H1 (cell line): ENCODE measurements at regions not wholly inside any gene's neighbourhood (a gene's known extent, or its start where the extent isn't known, plus 50 kb on each side); places are given as distances from the start of the nearest gene placed in this dataset.

Source experiments
- CTCF ChIA-PET: fragments of 300-600 bp; sonication (Branson Sonifier 250); formaldehyde crosslinking; loops from one replicate; lab custom pipeline; 2021; ENCODE audit not compliant: partially characterized antibody; lab: Charles Lee
- POLR2A ChIA-PET: fragments of 300-600 bp; sonication (Branson Sonifier 250); formaldehyde crosslinking; loops from one replicate; lab custom pipeline; 2021; ENCODE audit warnings: inconsistent platforms; ENCODE audit not compliant: partially characterized antibody; lab: Charles Lee
- DNase-seq, 2 experiments: peaks; one replicate each; pipeline versions ENCODE4 v3.0.0 to v3.0.0-alpha.2; 2010 to 2022; ENCODE audit warnings: low spot score in 2 of 2, low read depth in 1 of 2, mixed read lengths in 1 of 2
- FAIRE-seq: peaks from 2 replicates; lab custom pipeline; 2011; peaks lifted over from hg19 to GRCh38; lab: Jason Lieb, UNC
- H2AFZ ChIP-seq: 2 replicates; pipeline ENCODE4 v1.8.1; 2012; ENCODE audit warnings: low read length, inconsistent platforms
- H2AK5ac ChIP-seq: 2 replicates; pipeline ENCODE4 v1.6.1; 2013; ENCODE audit warnings: low read depth, low read length
- H2BK120ac ChIP-seq: replicated peaks from 2 replicates; pipeline ENCODE3; 2013; ENCODE audit warnings: low read depth, low read length, inconsistent platforms
- H2BK12ac ChIP-seq: 2 replicates; pipeline ENCODE4 v1.6.1; 2013; ENCODE audit warnings: low read depth, low read length
- H2BK15ac ChIP-seq: 2 replicates; pipeline ENCODE4 v1.6.1; 2013; ENCODE audit warnings: low read length
- H2BK20ac ChIP-seq: 2 replicates; pipeline ENCODE4 v1.6.1; 2013; ENCODE audit warnings: low read length
- H2BK5ac ChIP-seq: 2 replicates; pipeline ENCODE4 v1.6.1; 2013; ENCODE audit warnings: low read depth, low read length
- H3K14ac ChIP-seq: 2 replicates; pipeline ENCODE4 v1.6.1; 2013; ENCODE audit warnings: inconsistent platforms; ENCODE audit not compliant: insufficient read length
- H3K18ac ChIP-seq: 2 replicates; pipeline ENCODE4 v1.6.1; 2013; ENCODE audit warnings: low read length; ENCODE audit errors: extremely low read depth
- H3K23ac ChIP-seq: 2 replicates; pipeline ENCODE4 v1.6.1; 2013; ENCODE audit warnings: inconsistent platforms; ENCODE audit not compliant: insufficient read length
- H3K23me2 ChIP-seq: 2 replicates; pipeline ENCODE4 v1.6.1; 2013; ENCODE audit warnings: low read depth, low read length
- H3K27ac ChIP-seq: 2 replicates; pipeline ENCODE4 v1.6.1; 2011; ENCODE audit warnings: low read depth, low read length, inconsistent platforms
- H3K27me3 ChIP-seq, 4 experiments: replicated peaks in 1 of 4; 1 replicate in 1 of 4; 2 replicates in 3 of 4; pipeline versions ENCODE4 v1.6.1 to v1.8.1; 2011 to 2013; ENCODE audit warnings: low read length in 3 of 4, mild to moderate bottlenecking in 3 of 4, inconsistent platforms in 2 of 4, mixed read lengths in 2 of 4, moderate library complexity in 1 of 4; ENCODE audit not compliant: control insufficient read depth in 3 of 4, insufficient read depth in 3 of 4; ENCODE audit errors: extremely low read depth in 1 of 4
- H3K36me3 ChIP-seq, 4 experiments: 2 replicates each; pipeline versions ENCODE4 v1.6.1 to v1.8.1; 2011 to 2013; ENCODE audit warnings: mild to moderate bottlenecking in 4 of 4, low read length in 3 of 4, moderate library complexity in 2 of 4, control low read depth in 1 of 4, inconsistent platforms in 1 of 4; ENCODE audit not compliant: insufficient read depth in 4 of 4, control insufficient read depth in 2 of 4
- H3K4ac ChIP-seq: replicated peaks from 2 replicates; pipeline ENCODE3; 2013; ENCODE audit warnings: low read length, low read depth, mixed read lengths, inconsistent platforms; ENCODE audit not compliant: insufficient read length
- H3K4me1 ChIP-seq, 4 experiments: replicated peaks in 1 of 4; 1 replicate in 1 of 4; 2 replicates in 3 of 4; pipeline versions ENCODE4 v1.6.1 to v1.8.1; 2011 to 2013; ENCODE audit warnings: low read length in 3 of 4, inconsistent platforms in 2 of 4, mixed read lengths in 1 of 4; ENCODE audit not compliant: insufficient read depth in 4 of 4, control insufficient read depth in 3 of 4
- H3K4me2 ChIP-seq, 2 experiments: 2 replicates each; pipeline versions ENCODE4 v1.6.1 to v1.8.1; 2011 to 2013; ENCODE audit warnings: low read depth in 2 of 2, low read length in 2 of 2, control low read depth in 1 of 2, inconsistent platforms in 1 of 2, mild to moderate bottlenecking in 1 of 2; ENCODE audit not compliant: insufficient read depth in 1 of 2
- H3K4me3 ChIP-seq, 4 experiments: fragments of 200-600, 300-600 bp in 1 of 4; sonication (generic), shearing (Covaris generic), sonication (Bioruptor Twin) in 1 of 4; 2 replicates each; pipeline versions ENCODE4 v1.5.1 to v1.8.1; 2011 to 2016; ENCODE audit warnings: low read length in 4 of 4, low read depth in 3 of 4, control low read depth in 2 of 4, inconsistent platforms in 2 of 4, mild to moderate bottlenecking in 2 of 4, mixed read lengths in 1 of 4, moderate library complexity in 1 of 4; ENCODE audit not compliant: insufficient read depth in 2 of 4; ENCODE audit errors: extremely low read depth in 1 of 4
- H3K56ac ChIP-seq: replicated peaks from 2 replicates; pipeline ENCODE3; 2013; ENCODE audit warnings: low read depth, mild to moderate bottlenecking, mixed read lengths, low read length, inconsistent platforms; ENCODE audit not compliant: insufficient read length
- H3K79me1 ChIP-seq: 2 replicates; pipeline ENCODE4 v1.6.1; 2013; ENCODE audit warnings: low read depth, low read length, control low read depth
- H3K79me2 ChIP-seq, 2 experiments: 2 replicates each; pipeline versions ENCODE4 v1.6.1 to v1.8.1; 2012 to 2013; ENCODE audit warnings: low read length in 2 of 2, mild to moderate bottlenecking in 2 of 2, inconsistent platforms in 1 of 2; ENCODE audit not compliant: insufficient read depth in 2 of 2, control insufficient read depth in 1 of 2
- H3K9ac ChIP-seq, 4 experiments: replicated peaks in 1 of 4; 1 replicate in 1 of 4; 2 replicates in 3 of 4; pipeline versions ENCODE4 v1.6.1 to v1.8.1; 2011 to 2013; ENCODE audit warnings: low read depth in 3 of 4, low read length in 3 of 4, control low read depth in 2 of 4, mild to moderate bottlenecking in 2 of 4, moderate library complexity in 2 of 4, inconsistent platforms in 1 of 4; ENCODE audit errors: extremely low read depth in 1 of 4
- H3K9me3 ChIP-seq, 2 experiments: 2 replicates each; pipeline versions ENCODE4 v1.6.1 to v1.8.1; 2012 to 2013; ENCODE audit warnings: mild to moderate bottlenecking in 2 of 2, moderate library complexity in 2 of 2, control low read depth in 1 of 2, inconsistent platforms in 1 of 2, low read depth in 1 of 2, low read length in 1 of 2, mixed read lengths in 1 of 2; ENCODE audit not compliant: insufficient read depth in 2 of 2
- H4K20me1 ChIP-seq, 2 experiments: replicated peaks in 1 of 2; 2 replicates each; pipeline versions ENCODE3 to v1.8.1; 2011 to 2013; ENCODE audit warnings: inconsistent platforms in 2 of 2, low read length in 2 of 2, mild to moderate bottlenecking in 1 of 2; ENCODE audit not compliant: insufficient read depth in 2 of 2, control insufficient read depth in 1 of 2
- H4K5ac ChIP-seq: 2 replicates; pipeline ENCODE4 v1.6.1; 2013; ENCODE audit warnings: low read length, low read depth, mixed read lengths, inconsistent platforms; ENCODE audit not compliant: insufficient read length
- H4K8ac ChIP-seq: 2 replicates; pipeline ENCODE4 v1.8.0; 2013; ENCODE audit warnings: mild to moderate bottlenecking, moderate library complexity, low read length, inconsistent platforms; ENCODE audit not compliant: insufficient read depth; ENCODE audit errors: extremely low read depth
- H4K91ac ChIP-seq: replicated peaks from 2 replicates; pipeline ENCODE3; 2013; ENCODE audit warnings: low read length, mixed read lengths, inconsistent platforms; ENCODE audit not compliant: insufficient read length
- BACH1 ChIP-seq: IDR thresholded peaks from 2 replicates; pipeline ENCODE4 v1.6.1; 2012; ENCODE audit warnings: low read length, improper control_type of control experiment
- EGR1 ChIP-seq: IDR thresholded peaks from 2 replicates; pipeline ENCODE4 v1.6.1; 2011; ENCODE audit warnings: low read depth, low read length, borderline replicate concordance
- NANOG ChIP-seq: IDR thresholded peaks from 2 replicates; pipeline ENCODE4 v1.6.1; 2011; ENCODE audit warnings: low read length, low read depth, mild to moderate bottlenecking, inconsistent platforms; ENCODE audit not compliant: insufficient read depth, poor library complexity, severe bottlenecking
- RBBP5 ChIP-seq: IDR thresholded peaks from 2 replicates; pipeline ENCODE4 v1.7.1; 2012; ENCODE audit warnings: low read depth, mild to moderate bottlenecking, inconsistent platforms, low read length, moderate library complexity, borderline replicate concordance
- ZNF274 ChIP-seq: IDR thresholded peaks from 2 replicates; pipeline ENCODE4 v1.7.0; 2012; ENCODE audit warnings: low read length, borderline replicate concordance; ENCODE audit errors: extremely low read depth
- WGBS, 2 experiments: shearing (Covaris generic) in 1 of 2; methylation state at CpG; one replicate each; pipeline versions ENCODE4 v1.1.6 to v1.1.7; 2013 to 2015; ENCODE audit warnings: low lambda C conversion rate in 2 of 2, mixed read lengths in 2 of 2, inconsistent platforms in 1 of 2, low coverage in 1 of 2, missing lambda C conversion rate in 1 of 2; ENCODE audit not compliant: insufficient replicate concordance in 2 of 2, insufficient coverage in 1 of 2, insufficient read length in 1 of 2; ENCODE audit errors: extremely low coverage in 1 of 2, missing lambda C conversion rate in 1 of 2; 5-methylcytosine and 5-hydroxymethylcytosine counted together

DNA sequence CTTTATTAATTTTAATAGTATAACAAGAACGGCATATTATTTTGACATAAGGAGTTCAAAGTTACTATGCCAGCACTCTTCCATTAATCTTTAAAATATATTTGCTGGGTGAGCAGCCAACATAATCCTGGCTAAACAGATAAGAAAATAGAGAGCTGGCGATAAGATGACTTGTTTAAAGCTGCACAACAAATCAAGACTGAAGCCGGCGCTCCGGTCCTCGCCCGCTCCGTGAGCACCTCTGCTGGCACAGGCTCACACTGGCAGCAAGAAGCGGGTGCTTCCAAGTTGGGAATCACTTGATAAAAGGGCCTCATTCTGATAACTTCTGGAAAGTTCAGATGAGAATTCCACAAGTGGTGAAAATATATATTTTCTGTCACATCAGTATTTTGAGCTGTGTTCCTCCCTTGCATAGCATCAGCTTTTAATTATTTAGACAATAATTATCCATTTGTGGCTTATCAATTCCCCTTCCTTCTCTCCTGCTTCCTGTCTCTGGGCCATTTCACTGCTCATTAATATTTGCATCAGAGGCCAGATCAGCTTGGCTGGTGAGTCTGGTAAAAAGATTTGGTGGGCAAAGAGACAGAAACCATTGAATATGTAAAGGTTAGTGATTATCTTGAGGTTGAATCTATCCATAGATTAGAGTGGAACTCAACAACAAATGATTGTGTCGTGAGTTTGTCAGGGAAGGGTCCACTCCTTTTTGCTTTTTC, 205.3 kb downstream of the MZT1 start:
- Histone ChIP-seq H3K4me1 (no peaks in the 10 kb centered on the region), H3K9me3 (no peaks in the 10 kb centered on the region), H4K5ac (no peak overlapping the region), H3K9ac (no peak overlapping the region), H2BK15ac (no peak overlapping the region), H4K20me1 (no peaks in the 10 kb centered on the region), H3K23ac (no peak overlapping the region), H2AK5ac (no peak overlapping the region), H2AFZ (no peak overlapping the region), H3K23me2 (no peaks in the 10 kb centered on the region), H3K27me3 (no peaks in the 10 kb centered on the region), H3K4me3 (no peak overlapping the region), H3K79me2 (no peaks in the 10 kb centered on the region), H3K27ac (no peak overlapping the region), H2BK20ac (no peak overlapping the region)
- DNase-seq, result no peak
- CTCF ChIA-PET, result interaction anchor here (0.9 kb wide), 1 partner anchor 138 kb away, joined by 3 read pairs; no protein-coding TSS in a partner anchor
- TF ChIP-seq RBBP5 (no peak), BACH1 (no peak), ZNF274 (no peak), EGR1 (no peak), NANOG (no peak)
- TF ChIP-seq, all 59 proteins: peak for 0
- 88% methylated on average over 10 of the region's 10 CpGs; no CpG with 5 or more reads in 1 of the 2 experiments for WGBS, 2 experiments
- Histone ChIP-seq H3K36me3 (no peaks in the 10 kb centered on the region), H3K4me2 (no peak overlapping the region), H2BK120ac (no peak overlapping the region), H2BK12ac (no peak overlapping the region), H4K8ac (no peak overlapping the region), H3K18ac (no peak overlapping the region), H3K56ac (no peak overlapping the region), H3K14ac (no peak overlapping the region), H3K4ac (no peak overlapping the region), H3K79me1 (no peaks in the 10 kb centered on the region), H2BK5ac (no peak overlapping the region), H4K91ac (no peak overlapping the region)
- FAIRE-seq, result no peak
- POLR2A ChIA-PET, result no interaction called here
